RKO (cell line): ENCODE measurements at regions not wholly inside any gene's neighbourhood (a gene's known extent, or its start where the extent isn't known, plus 50 kb on each side); places are given as distances from the start of the nearest gene placed in this dataset.

Experiments used
- DNase-seq: peaks from one replicate; pipeline ENCODE4 v3.0.0-alpha.2; 2016; ENCODE audit warnings: low spot score

DNA sequence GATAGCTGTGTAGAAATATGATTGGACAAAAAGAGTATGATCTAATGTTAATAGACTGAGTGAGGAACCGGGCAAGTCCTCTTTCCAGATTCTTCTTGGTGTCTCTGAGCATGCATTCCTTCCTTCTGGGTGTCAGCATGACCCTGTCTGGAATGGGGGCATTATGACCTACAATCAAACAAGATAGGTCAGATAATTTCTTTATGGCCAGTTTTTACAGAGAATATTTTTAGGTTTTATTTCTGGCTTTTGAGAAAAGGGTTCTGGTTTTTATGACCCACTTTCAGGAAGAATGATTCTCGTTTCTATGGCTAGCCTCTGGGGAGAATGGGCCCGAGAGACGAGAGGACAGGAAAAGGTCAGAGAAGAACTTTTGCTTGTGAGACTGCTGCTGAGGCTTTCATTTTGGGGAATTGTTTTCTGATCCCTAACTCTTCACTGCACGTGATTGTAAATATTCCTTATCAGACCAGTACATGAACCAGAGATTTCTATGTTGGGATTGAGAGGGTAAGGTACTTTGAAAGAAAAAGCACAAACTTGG lies 383.8 kb downstream of the AASDHPPT start:
- no peak for DNase-seq

- no peak for DNase-seq
These were observed 384.5 kb downstream of the AASDHPPT start for GRCh38 chr11:106461839-106462545.

DNA sequence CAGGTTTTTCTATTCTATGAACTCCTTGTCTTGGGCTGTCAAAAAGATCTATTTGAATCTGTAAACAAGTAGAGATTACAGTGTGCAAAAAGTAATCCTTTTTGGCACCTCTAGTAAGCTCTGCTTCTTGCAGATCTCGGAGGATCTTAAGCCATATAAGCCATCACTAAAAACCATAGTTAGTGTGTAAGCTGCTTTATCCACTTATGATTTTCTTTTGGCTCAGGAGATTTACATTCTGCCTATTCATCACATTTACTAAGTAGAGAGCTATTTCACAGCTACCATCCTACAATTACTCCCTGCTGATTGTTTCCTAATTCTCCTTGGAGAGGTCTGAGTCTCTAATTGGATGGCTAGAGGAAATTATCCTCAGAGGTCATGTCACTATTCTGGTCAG lies 385.7 kb downstream of the AASDHPPT start:
- no peak for DNase-seq

DNA sequence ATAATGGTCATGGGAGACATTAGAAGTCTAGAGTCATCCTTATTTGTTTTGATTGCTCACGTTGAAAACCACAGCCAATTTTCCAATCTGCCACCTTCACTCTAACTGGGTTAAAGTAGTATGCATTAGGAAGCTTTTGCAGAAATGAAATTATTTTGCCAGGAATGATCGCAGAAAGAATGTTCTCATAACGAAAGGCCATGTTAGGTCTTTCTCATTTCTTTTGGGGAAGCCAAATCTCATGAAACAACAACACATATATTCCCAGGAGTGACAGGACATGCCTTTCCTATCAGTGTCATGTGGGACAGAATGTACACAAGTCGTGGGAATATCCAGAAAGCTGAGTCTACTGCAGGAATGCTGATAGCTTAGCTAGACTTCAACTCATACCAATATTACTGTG lies 386.3 kb downstream of the AASDHPPT start:
- no peak for DNase-seq

DNA sequence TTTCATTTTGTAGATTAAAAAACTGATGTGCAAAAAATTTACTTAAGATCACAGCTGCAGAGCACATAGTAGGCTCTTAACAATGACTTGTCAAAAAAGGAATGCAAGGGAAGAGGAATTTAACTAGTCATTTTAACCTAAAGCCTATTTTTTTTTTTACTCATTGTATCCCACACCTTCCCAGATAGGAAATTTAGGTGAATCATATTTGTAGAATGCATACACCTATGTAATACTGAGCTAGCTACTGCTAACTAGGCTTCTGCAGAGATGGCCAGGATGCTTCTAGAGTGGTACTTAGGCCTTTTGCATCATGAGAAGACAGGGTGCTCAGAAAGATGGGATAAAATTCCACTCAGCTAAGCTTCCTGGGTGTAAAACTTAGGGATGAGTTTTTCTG lies 387.3 kb downstream of the AASDHPPT start:
- no peak for DNase-seq

DNA sequence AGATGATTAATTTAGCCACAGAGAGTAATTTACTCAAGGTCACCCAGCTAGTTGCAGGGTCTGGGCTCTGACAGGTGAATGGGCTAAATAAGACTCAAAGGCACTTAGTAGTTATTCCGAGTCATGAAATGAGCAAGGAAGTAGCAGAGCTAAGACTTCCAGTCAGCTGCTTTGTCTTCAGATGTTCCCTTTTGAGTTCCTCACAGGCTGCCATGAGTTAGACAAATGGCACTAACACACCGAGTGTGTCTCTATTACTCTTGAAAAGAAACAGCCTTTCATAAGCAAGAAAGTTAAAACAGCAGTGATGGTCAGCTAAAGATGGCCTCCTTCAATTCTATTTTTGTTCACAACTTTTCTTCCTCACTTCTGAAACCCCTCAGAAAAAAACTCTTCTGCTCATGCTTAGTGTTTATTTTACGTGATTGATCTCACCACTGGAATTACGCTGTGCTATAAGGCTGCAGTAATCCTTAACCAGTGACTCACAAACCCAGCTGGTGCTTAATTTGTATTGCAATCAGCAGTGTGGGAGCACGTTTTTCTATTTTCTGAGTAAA lies 389.1 kb downstream of the AASDHPPT start:
- DNase-seq: no peak

DNA sequence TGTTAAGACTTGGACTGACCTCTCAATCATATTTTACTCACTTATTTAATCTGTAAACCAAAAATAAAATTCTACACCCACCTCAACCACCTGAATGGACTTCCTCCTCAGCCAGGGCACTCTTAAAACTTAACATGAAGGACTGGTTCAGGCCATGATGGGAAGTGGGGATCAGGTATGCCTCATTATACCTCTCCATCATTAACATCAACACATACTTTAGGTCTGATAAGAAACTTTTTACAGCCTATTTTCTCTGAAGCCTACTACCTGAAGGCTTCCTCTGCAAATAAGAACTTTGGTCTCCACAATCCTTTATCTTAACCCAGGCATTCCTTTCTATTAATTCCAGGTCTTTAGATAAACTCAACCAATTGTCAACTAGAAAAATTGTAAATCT lies 390.0 kb downstream of the AASDHPPT start:
- DNase-seq: no peak

- no peak for DNase-seq
These were observed 390.6 kb downstream of the AASDHPPT start for GRCh38 chr11:106468086-106468485.

DNA sequence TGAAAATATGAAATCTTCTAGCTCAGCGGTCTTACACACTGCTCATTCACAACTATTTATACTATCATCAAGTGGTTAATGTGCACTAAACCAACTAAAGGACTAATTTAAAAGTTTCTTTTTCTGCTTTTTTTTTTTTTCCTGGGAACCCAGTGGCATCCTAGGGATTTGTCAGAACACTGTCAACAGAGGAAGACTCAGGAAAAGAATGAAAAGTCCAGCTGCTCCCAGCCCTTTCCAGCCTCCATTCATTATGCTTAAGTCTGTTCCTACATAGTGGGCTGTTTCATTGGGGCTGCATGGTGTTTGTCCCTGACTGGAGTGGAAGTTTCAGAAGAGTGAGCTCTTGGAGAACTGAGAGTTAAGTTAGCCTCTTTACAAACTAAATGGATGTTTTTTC lies 391.1 kb downstream of the AASDHPPT start:
- DNase-seq: no peak

DNA sequence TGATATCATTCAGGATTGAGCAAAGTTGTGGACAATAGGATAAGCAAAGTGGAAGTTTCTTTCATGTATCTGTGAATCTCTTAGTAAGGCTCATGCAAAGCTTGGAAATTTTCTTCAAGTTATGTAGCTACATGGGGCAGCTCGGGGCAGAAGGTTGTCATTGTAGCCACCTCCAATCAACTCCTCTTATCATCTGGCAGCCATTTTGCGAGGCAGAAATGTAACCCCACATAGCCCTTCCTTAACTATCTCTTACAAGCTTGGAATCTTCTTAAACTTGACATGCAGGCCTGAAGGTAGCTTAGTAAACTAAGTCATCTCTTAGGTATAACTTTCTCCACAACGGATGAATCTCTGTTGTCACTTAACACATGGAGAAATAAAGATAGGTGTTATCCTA lies 392.8 kb downstream of the AASDHPPT start:
- no peak for DNase-seq

- DNase-seq: no peak
These were observed 393.8 kb downstream of the AASDHPPT start for GRCh38 chr11:106471276-106471675.

- no peak for DNase-seq
These were observed 395.7 kb downstream of the AASDHPPT start for GRCh38 chr11:106473089-106473722.

DNA sequence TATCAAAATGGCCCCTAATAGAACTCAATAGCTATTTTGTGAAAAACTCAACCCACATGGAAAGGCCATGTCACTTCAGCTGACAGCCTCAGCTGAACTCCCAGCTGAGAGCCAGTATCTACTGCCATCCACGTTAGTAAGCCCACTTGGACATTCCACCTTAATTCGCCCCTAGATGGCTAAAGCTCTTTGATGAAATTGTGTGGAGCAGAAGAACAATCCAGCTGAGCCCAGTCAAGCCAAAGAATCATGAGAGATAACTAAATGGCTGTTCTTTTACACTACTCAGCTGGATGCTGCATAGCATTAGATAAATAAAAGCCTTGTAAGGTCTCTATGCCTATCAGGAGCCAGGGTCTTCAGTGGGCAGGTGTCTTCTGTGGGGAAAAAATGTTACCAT lies 396.8 kb downstream of the AASDHPPT start:
- DNase-seq: no peak

- no peak for DNase-seq
These were observed 397.7 kb downstream of the AASDHPPT start for GRCh38 chr11:106475181-106475580.

GRCh38 chr11:106477776-106478175 lies 400.3 kb downstream of the AASDHPPT start:
- DNase-seq: no peak

- DNase-seq: no peak
These were observed 402.2 kb downstream of the AASDHPPT start for GRCh38 chr11:106479646-106480045.

DNA sequence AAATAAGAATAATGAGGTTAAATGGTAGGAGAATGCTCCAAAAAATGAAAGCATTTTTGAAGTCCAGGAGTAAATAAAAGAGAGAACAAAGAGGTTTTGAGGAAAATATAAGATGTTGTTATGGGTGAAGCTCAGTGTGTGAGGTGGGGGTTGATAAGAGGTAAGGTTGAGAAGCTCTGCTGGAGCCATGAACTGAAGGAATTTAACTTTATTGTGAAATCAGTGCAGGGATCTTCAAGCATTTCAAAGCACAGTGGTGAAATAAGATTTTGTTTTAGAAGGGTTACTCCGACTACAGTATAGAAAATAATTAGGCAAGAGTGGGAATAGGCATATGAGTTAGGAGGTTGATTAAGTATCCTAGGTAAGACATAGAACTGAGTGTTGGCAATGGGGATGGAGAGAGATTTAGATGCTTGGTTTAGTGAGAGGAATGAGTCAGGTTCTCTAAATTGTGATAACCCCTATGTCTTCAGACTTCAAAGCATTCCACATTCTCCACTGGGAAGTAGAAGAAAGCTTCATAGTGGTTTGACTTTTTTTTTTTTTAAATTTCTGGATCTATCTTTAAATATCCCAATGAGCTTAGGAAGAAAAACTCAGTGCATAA lies 403.2 kb downstream of the AASDHPPT start:
- no peak for DNase-seq

DNA sequence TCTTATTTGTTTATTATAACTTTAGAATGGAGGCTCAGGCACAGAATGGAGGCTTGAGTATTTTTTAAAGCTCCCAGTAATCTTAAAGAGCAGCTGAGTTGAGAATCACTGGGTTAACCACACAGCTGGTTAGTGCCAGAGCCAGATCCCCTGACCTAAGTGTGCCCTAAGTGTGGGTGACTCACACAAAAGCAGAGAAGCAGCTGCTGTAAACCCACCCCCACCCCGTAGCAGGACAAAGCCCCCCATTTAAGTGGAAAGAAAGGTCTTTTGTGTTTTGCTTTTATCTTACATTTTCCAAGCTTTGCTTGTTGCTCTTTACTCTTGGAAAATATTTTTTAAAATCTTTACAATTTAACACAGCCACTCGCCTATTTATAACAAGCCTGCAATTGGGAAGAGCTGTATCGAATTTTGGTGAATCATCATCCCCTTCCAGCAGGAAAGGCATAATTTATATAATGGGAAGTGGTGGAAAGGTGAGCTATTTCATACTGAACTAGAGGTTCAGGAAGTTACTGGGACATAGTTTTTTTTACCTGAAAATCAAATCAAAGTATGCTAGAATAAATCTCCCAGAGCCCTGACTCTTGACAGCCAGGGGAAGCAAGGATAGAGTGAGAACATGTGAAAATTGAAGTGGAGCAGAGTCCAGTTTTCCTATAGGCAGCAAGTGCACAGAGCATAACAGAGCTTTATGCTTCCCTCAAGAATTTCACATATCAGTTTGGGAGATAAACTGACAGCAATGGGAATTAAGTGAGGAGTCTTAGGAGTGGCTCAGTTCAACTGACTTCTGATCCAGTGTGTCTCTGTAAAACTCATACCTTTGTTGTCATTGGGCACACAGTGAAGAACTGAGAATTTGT lies 405.7 kb downstream of the AASDHPPT start:
- no peak for DNase-seq

- DNase-seq: no peak
These were observed 414.3 kb downstream of the AASDHPPT start for GRCh38 chr11:106491751-106492150.

- no peak for DNase-seq
These were observed 416.3 kb downstream of the AASDHPPT start for GRCh38 chr11:106493751-106494150.

DNA sequence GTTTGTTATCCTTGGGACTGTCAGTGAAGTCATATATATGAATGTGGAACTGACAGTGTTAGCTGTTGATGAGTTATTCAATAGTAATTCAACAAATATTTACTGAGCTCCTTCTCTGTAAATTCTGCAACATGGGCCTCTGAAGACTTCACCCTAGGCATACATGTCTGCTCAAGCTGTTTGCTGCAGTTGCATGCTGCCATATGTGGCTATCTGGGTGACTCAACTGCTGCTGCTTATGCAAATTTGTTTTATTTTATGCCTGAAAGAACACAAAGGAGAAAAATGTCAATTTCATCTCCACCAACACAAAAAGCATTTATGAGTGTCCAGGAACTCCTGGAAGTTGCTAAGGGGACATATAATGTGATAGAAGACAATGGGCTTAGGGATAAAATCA lies 417.6 kb downstream of the AASDHPPT start:
- no peak for DNase-seq

DNA sequence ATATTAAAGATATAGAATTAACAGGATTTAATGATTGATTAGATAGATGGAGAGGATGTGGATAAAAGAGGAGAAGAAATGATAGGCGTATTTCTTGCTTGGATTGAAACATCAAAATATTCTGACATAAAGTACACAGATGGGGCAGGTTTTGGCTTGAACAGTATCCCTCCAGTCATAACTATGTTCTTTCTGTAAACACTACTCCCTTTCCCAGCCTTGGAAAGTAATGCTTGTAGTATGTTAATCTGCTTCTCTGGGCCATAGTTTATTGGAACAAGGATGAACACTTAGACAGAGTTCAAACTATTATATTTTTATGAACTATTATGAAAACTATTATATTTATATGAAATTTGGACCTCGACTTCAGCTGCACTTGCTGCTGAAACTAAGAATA lies 419.2 kb downstream of the AASDHPPT start:
- DNase-seq: no peak
